ENCODE measurements at regions not wholly inside any gene's neighbourhood (a gene's known extent, or its start where the extent isn't known, plus 50 kb on each side); places are given as distances from the start of the nearest gene placed in this dataset.

GRCh38 chr12:33706927-33707326, 267.3 kb upstream of the SYT10 start:
- TF ChIP-seq ZNF580 (CRISPR knock-in tag; IDR thresholded peaks at IDR 0.05; ENCODE audit: borderline replicate concordance, low read depth) (no peak), ZNF558 (CRISPR knock-in tag; IDR thresholded peaks at IDR 0.05; ENCODE audit: borderline replicate concordance) (no peak), DRAP1 (CRISPR knock-in tag; IDR thresholded peaks at IDR 0.05) (no peak), MTA3 (CRISPR knock-in tag; IDR thresholded peaks at IDR 0.05) (no peak), MXI1 (IDR thresholded peaks at IDR 0.05; ENCODE audit: borderline replicate concordance, low read depth, low read length) (no peak), CHD2 (IDR thresholded peaks at IDR 0.05; ENCODE audit: low read depth, low read length) (no peak), CTCF (CRISPR knock-in tag; IDR thresholded peaks at IDR 0.05) (no peak), ZNF850 (CRISPR knock-in tag; conservative IDR thresholded peaks at IDR 0.05) (no peak), ZHX1 (CRISPR knock-in tag; IDR thresholded peaks at IDR 0.05; ENCODE audit: low read depth) (no peak), ZBTB1 (CRISPR knock-in tag; IDR thresholded peaks at IDR 0.05; ENCODE audit: borderline replicate concordance) (no peak), NFIC (IDR thresholded peaks at IDR 0.05; ENCODE audit: low read length) (no peak), BCL3 (CRISPR knock-in tag; IDR thresholded peaks at IDR 0.05) (no peak)

All from HepG2 (cell line).